Left renal cortex interstitium (tissue), 4 donors: ENCODE measurements at regions not wholly inside any gene's neighbourhood (a gene's known extent, or its start where the extent isn't known, plus 50 kb on each side); places are given as distances from the start of the nearest gene placed in this dataset.
"Not testable (repeated sequence)": the region's sequence is repeated elsewhere in the genome, so short reads cannot be mapped to it uniquely, and the experiment has no call there.

Experiments
- DNase-seq, 4 donors: peaks; one replicate each; pipeline ENCODE4 v3.0.0-alpha.2; 2013; ENCODE audit warnings: low read depth in 4 of 4, low spot score in 2 of 4, missing footprints in 1 of 4

DNA sequence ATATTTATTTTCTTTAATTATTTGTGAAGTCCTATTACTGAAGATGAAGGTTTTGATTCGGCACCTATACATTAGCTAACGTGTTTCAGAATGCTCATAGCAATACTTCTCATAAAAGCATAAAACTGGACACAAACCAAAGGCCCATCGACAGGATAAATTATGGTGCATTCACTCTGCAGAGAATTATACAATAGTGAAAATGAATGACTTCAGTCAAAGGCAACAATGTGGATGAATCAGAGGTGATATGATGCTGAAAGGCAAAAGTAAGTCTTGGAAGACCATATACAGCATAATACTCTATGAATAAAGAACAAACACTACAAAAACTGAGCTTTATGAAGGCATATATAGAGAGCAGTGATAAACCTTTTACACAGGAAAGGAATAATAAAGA is 156.6 kb upstream of the EGLN3 start:
- DNase-seq = no peak

GRCh38 chr14:34106310-34106709 is 155.4 kb upstream of the EGLN3 start:
- DNase-seq = no peak

- no peak for DNase-seq
Observed at GRCh38 chr14:34104489-34105397, 153.9 kb upstream of the EGLN3 start.

DNA sequence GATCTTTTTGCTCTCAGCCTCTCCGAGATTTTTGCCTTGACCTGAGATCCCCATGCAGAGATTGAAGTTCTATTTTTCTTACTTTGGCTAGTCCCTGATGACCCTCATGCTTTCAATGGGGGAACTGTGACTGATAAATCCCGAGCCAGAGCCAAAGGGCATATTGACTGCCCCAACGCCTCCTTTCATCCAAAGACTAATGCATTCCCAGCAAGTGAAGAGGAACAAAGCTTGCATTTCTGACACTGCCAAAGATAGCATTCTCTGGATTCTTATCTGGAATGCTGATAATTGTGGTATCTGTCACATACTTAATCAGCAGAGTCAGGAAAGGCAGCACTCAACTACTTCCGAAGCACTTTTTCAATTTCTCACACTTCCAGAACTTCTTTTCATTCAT is 152.3 kb upstream of the EGLN3 start:
- no peak for DNase-seq

GRCh38 chr14:34099635-34100034 is 148.8 kb upstream of the EGLN3 start:
- no peak for DNase-seq

DNA sequence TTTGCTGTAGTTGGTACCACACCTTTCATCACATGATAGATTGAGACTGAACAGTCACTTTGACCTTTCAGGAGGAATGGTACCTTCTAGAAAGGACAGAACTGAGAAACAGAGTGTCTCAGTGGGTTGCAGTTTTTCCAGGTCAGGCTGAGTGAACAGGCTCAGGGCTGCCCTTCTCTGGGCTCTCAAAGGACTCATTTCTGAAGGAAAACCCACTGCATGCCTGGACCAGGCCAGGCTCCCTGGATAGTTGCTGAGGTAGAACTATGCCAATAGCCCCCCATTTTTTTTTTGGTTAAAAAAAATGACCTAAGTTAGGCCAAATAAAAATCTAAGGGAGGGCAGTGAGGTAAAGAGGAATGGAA is 148.1 kb upstream of the EGLN3 start:
- DNase-seq = no peak

- peak in 1 of 4 donors; percentile 26 for DNase-seq
Observed at GRCh38 chr14:34098045-34098984, 147.4 kb upstream of the EGLN3 start.

GRCh38 chr14:34097644-34098043 is 146.8 kb upstream of the EGLN3 start:
- DNase-seq = no peak

GRCh38 chr14:34094384-34094783 is 143.5 kb upstream of the EGLN3 start:
- no peak for DNase-seq

GRCh38 chr14:34093883-34094282 is 143.0 kb upstream of the EGLN3 start:
- no peak for DNase-seq

- no peak for DNase-seq
Observed at GRCh38 chr14:34090451-34090850, 139.6 kb upstream of the EGLN3 start.

DNA sequence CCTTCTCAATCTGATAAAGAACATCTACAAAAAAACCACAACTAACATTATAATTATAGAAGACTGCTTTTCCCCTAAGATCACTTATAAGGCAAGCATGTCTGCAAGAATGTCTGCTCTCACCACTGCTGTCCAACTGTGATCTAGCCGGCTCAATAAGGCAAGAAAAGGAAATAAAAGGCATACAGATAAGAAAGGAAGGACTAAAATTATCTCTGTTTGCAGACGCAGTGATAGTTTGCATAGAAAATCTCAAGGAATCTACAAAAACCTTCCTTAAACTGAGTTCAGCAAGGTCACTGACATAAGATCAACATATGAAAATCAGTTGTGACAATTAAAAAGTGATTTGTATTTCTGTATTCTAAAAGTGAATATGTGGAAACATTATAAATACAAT is 138.0 kb upstream of the EGLN3 start:
- DNase-seq = no peak

DNA sequence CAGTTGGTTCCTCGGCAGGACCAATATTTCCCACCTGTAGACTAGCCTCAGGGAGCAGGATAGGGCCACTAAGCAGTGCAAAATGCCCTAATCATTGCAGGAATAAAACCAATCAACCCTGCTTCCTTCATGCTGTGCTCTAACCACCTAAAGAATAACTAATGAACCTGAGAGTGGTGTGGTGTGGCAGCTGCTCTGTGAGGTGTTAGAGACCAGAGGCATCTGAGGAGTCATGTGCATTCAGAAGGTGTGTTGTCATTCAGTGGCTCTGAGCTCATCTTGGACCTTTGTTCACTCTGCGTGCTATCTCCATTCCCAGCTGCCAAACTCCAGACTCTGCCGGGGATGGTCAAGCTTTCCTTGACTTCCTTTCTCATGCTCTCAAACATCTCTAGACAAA is 136.7 kb upstream of the EGLN3 start:
- DNase-seq = no peak

DNA sequence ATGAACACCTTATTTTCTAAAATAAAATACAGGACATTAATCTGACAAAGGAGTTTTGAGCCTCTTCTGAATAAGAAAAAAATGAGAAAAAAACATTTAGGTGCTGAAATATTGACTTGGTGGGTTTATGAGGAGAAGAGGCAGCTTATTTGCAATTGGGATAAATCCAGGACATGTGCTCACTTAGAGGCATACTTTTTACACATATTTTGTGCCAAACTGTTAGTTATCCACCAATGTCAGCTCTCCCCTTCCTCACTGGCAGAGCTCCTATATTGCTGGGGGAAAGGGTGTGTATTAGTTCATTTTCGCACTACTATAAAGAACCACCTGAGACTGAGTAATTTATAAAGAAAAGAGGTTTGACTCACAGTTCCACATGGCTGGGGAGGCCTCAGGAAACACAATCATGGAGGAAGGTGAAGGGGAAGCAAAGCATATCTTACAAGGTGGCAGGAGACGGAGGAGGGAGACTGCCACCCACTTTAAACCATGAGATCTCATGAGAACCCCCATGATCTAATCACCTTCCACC is 135.4 kb upstream of the EGLN3 start:
- no peak for DNase-seq

GRCh38 chr14:34085695-34086094 is 134.8 kb upstream of the EGLN3 start:
- DNase-seq = no peak

DNA sequence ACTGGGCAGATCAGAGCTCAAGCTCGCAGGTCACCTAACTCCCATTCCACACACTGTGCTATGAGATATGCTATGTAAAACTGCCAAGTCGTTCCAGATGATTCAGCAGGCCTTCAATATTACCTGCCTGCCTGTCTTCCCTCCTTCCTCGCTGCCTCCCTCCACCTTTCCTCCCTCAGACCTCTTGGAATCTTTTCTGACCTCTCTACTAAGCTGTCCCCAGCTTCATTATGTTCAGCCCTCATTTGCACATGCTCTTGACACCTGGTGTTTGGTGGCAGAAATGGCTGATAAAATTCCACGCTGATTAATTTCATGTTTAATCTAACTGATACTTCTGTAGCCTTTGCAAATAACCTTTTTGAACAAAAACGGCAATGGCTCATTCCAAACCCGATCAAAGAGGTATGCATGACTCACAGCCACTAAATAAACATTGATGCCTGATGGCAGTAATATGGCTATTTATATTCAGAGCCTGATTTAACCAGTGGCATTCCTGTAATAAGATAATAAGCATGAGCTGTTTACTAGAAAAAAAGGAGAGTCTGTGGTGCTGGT is 130.8 kb upstream of the EGLN3 start:
- no peak for DNase-seq

DNA sequence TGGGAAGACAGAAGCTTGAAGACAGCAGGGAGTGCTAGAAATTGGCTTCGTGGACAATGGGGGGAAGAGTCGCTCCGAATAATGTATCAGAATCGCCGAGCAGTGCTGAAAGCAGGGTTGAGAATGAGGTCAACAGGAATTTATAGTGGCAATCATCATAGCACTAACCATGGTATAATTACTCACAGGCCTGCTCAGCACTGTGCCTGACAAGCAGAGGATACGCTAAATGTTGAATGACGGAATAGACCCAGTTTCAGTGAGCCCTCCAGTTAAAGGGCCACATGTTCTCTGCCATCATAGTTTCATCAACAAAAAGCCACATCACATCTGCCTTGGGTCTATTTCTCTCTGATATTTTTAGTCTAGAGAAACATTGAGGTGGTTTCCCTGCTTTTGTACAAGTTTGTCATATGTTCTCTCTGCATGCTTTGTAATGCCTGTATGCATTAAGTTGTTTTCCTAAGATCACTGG is 130.3 kb upstream of the EGLN3 start:
- no peak for DNase-seq

DNA sequence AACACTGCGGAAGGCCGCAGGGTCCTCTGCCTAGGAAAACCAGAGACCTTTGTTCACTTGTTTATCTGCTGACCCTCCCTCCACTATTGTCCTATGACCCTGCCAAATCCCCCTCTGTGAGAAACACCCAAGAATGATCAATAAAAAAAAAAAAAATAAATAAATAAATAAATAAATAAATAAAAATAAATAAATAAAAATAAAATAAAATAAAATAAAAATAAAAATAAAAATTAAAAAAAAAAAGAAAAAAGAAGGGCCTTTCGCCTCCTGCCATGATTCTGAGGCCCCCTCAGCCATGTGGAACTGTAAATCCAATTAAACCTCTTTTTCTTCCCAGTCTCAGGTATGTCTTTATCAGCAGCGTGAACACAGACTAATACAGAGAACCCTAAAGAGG is 128.8 kb upstream of the EGLN3 start:
- not testable (repeated sequence) for DNase-seq

DNA sequence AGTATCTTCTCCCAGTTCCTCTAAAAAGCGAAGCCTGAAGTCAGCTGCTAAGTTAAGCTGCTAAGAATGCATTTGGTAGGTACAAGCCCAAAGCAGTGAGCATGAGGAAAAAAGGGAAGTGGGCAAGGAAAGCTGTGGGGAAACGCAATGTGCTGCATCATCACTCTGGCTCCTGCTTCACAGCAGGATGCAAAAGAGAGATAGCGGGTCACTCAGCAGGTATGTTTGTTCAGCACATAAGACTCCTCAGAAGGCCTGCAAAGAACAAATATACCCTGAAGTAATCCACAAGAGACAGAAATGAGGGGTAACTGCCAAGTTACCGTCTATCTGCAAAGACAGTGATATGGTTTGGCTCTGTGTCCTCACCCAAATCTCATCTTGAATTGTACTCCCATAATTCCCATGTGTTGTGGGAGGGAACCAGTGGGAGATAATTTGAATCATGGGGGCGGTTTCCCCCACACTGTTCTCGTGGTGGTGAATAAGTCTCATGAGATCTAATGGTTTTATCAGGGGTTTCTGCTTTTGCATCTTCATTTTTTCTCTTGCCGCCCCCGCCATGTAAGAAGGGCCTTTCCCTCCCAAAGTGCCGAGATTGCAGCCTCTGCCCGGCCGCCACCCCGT is 127.4 kb upstream of the EGLN3 start:
- no peak for DNase-seq

GRCh38 chr14:34075826-34076225 is 125.0 kb upstream of the EGLN3 start:
- no peak for DNase-seq
